Tibial artery (tissue), 4 donors: ENCODE measurements at regions not wholly inside any gene's neighbourhood (a gene's known extent, or its start where the extent isn't known, plus 50 kb on each side); places are given as distances from the start of the nearest gene placed in this dataset.

ENCODE experiments used
- DNase-seq, 2 donors: peaks; one replicate each; pipeline ENCODE4 v3.0.0-alpha.2; 2019
- H3K27ac ChIP-seq, 2 donors: fragments of 200-600 bp; sonication (generic) in 1 of 2; 1 replicate in 1 of 2; 2 replicates in 1 of 2; pipeline ENCODE4 v1.5.1; 2018 to 2019; ENCODE audit warnings: mild to moderate bottlenecking in 1 of 2
- H3K27me3 ChIP-seq, 2 donors: fragments of 200-600 bp; sonication (generic) in 1 of 2; one replicate each; pipeline versions ENCODE4 v1.5.1 to v1.6.0; 2016 to 2019
- H3K36me3 ChIP-seq, 3 donors: fragments of 200-600 bp; sonication (generic) in 2 of 3; one replicate each; pipeline ENCODE4 v1.5.1; 2016 to 2019; ENCODE audit warnings: mild to moderate bottlenecking in 2 of 3
- H3K4me1 ChIP-seq, 4 donors: fragments of 200-600 bp; sonication (generic) in 2 of 4; 1 replicate in 3 of 4; 2 replicates in 1 of 4; pipeline ENCODE4 v1.5.1; 2016 to 2019
- H3K4me3 ChIP-seq, 2 donors: fragments of 200-600 bp; sonication (generic) in 1 of 2; 1 replicate in 1 of 2; 2 replicates in 1 of 2; pipeline ENCODE4 v1.5.1; 2018 to 2019; ENCODE audit warnings: mild to moderate bottlenecking in 2 of 2
- H3K9me3 ChIP-seq, 3 donors: fragments of 200-600 bp; sonication (generic) in 1 of 3; one replicate each; pipeline ENCODE4 v1.5.1; 2016 to 2019
- intact Hi-C: fragments of 100-400 bp; cut with DNase I; formaldehyde crosslinking; loops from one replicate; pipeline ENCODE4 v1.15.0; 2023; ENCODE audit warnings: low total_unique reads
- TF ChIP-seq, protein P1 (sequence below), 2 experiments: fragments of 200-600 bp in 1 of 2; fragments of 450-650 bp in 1 of 2; IDR thresholded peaks; one replicate each; pipeline ENCODE4 v1.5.1; 2017 to 2019; ENCODE audit warnings: antibody characterized with exemption in 2 of 2, mild to moderate bottlenecking in 1 of 2, moderate library complexity in 1 of 2

DNA sequence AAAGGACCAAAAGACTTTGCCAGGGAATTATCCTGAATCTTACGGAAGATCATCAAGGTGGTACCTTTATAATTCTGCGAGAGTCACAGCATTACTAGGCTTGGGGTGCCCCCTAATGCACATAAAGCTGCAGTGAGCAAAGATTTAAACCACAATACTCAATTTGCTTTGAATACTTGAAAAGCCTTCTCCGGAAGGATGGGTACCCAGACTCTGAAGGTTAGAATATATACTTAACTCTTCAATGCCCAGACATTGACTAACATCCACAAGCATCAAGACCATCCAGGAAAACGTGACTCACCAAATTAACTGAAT is 117.8 kb upstream of the KCNH8 start:
- H3K27ac ChIP-seq = no peak overlapping the region
- DNase-seq = no peak
- no peak overlapping the region for H3K4me3 ChIP-seq
- H3K4me1 ChIP-seq = no peaks in the 10 kb centered on the region
- no peaks in the 10 kb centered on the region for H3K36me3 ChIP-seq
- intact Hi-C loops = no loop called here
- TF ChIP-seq, protein P1, sequence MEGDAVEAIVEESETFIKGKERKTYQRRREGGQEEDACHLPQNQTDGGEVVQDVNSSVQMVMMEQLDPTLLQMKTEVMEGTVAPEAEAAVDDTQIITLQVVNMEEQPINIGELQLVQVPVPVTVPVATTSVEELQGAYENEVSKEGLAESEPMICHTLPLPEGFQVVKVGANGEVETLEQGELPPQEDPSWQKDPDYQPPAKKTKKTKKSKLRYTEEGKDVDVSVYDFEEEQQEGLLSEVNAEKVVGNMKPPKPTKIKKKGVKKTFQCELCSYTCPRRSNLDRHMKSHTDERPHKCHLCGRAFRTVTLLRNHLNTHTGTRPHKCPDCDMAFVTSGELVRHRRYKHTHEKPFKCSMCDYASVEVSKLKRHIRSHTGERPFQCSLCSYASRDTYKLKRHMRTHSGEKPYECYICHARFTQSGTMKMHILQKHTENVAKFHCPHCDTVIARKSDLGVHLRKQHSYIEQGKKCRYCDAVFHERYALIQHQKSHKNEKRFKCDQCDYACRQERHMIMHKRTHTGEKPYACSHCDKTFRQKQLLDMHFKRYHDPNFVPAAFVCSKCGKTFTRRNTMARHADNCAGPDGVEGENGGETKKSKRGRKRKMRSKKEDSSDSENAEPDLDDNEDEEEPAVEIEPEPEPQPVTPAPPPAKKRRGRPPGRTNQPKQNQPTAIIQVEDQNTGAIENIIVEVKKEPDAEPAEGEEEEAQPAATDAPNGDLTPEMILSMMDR (IDR thresholded peaks at IDR 0.05) = no peak
- no peaks in the 10 kb centered on the region for H3K9me3 ChIP-seq
- no peaks in the 10 kb centered on the region for H3K27me3 ChIP-seq

DNA sequence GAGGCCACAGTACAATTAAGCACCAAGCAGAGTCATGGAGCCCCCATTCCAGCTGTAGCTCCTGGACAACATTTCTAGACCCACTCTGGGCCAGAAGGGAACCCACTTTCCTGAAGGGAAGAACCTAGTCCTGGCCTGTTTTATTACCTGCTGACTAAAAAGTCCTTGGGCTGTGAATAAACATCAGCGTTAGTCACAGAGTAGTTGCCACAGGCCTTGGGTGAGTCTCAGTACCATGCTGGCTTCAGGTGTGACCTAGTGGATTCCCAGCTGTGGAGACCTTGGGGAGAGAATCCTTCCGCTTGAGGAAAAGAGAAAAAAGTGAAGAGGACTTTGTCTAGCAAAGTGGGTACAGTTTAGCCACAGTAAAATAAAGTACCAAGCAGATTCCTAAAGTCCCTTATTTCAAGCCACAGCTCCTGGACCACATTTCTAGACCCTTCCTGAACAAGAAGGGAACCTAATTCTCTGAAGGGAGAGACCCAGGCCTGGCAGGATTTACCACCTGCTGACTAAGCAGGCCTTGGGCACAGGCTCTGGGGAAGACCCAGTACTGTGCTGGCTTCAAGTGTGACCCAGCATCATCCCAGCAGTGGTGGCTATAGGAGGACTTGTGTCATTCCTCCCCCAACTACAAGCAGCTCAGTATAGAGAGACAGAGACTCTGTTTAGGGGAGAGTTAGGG is 118.3 kb upstream of the KCNH8 start:
- no peak overlapping the region for H3K4me3 ChIP-seq
- intact Hi-C loops = no loop called here

DNA sequence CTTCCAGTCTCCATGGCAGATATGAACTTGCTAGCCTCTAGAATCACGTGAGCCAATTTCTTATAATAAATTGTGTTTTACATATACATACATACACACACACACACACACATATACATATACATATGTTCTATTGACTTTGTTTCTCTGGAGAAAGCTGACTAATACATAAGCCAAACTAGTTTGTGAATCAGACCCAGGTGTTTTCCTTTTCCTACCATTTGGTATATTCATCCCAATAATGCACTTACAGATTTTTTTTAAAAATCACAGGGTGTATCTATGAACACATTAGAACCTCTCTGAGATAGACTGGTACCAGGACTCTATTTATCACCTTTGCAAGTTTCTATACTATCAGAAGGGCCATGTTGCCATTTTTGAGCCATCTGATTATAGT is 122.9 kb upstream of the KCNH8 start:
- intact Hi-C loops = no loop called here
- no peaks in the 10 kb centered on the region for H3K36me3 ChIP-seq
- H3K27ac ChIP-seq = no peak overlapping the region
- no peaks in the 10 kb centered on the region for H3K9me3 ChIP-seq
- TF ChIP-seq, protein P1 (IDR thresholded peaks at IDR 0.05) = no peak
- H3K27me3 ChIP-seq = no peaks in the 10 kb centered on the region
- no peak overlapping the region for H3K4me3 ChIP-seq
- DNase-seq = no peak
- H3K4me1 ChIP-seq = no peaks in the 10 kb centered on the region

More for the DNA sequence above, 118.3 kb upstream of the KCNH8 start:
- no peak for DNase-seq
- H3K27ac ChIP-seq = no peak overlapping the region
- no peaks in the 10 kb centered on the region for H3K9me3 ChIP-seq
- no peaks in the 10 kb centered on the region for H3K4me1 ChIP-seq
- TF ChIP-seq, protein P1 (IDR thresholded peaks at IDR 0.05) = no peak
- H3K27me3 ChIP-seq = no peaks in the 10 kb centered on the region
- H3K36me3 ChIP-seq = no peaks in the 10 kb centered on the region

DNA sequence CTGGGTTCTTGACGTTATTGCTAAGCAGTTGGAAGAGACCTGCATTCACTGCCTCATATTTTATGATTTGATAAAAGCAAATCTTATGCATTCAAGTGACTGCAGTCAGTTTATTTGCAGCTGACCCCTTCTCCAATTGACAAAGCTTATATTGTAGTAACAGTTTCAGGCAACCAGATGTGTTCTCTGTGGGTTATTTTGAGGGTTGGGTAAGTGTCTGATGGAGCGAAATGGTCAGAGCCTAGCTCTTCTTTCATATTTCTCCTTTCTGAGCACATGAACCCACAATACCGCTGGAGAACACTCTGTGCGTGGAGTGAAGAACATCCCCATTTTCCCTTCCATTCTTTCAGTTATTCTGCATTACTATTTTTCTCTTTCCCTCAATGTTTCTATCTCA is 125.8 kb upstream of the KCNH8 start:
- H3K27ac ChIP-seq = no peak overlapping the region
- no peak for DNase-seq
- H3K4me3 ChIP-seq = no peak overlapping the region
- intact Hi-C loops = no loop called here
- no peaks in the 10 kb centered on the region for H3K4me1 ChIP-seq
- H3K9me3 ChIP-seq = no peaks in the 10 kb centered on the region
- no peaks in the 10 kb centered on the region for H3K27me3 ChIP-seq
- H3K36me3 ChIP-seq = no peaks in the 10 kb centered on the region
- TF ChIP-seq, protein P1 (IDR thresholded peaks at IDR 0.05) = no peak

DNA sequence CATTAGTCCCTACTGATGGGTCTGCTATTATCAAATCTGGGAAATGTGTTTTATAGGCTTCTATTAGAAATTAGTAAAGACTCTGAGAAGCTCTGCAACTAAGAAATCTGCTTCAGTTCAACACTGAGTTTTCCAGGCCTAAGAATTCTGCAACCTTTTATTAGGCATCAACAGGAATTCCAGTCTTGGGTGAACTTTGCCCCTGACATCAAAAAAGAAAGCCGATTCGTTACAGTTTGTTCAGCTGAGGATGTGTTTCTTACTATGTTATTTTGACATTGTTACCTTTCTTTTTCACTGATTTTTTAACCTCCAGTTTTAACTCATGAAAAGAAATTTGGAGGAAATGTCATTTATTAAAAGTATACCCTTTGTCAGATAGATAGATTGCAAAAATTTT is 131.5 kb upstream of the KCNH8 start:
- DNase-seq = no peak
- intact Hi-C loops = no loop called here
- H3K27ac ChIP-seq = no peak overlapping the region
- no peaks in the 10 kb centered on the region for H3K27me3 ChIP-seq
- H3K36me3 ChIP-seq = no peaks in the 10 kb centered on the region
- TF ChIP-seq, protein P1 (IDR thresholded peaks at IDR 0.05) = no peak
- no peaks in the 10 kb centered on the region for H3K4me1 ChIP-seq
- no peaks in the 10 kb centered on the region for H3K9me3 ChIP-seq
- no peak overlapping the region for H3K4me3 ChIP-seq

DNA sequence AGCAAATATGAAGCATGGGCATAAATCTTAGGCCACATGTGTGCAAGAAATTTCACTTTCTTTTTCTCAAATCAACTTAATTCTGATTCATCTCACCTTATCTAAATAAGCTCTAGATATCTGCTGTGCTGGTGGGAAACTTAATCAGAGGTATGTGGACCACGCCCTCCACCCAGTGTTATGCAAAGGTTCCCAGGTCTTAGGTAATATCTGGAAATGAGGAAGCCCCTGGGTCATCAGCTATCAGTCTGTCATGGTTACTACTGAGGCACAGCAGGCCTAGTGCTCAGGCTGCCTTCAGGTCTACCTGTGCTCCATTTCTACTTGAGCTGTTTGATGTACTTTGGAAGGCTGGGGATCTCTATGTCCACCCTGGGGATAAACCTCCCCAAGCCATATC is 134.4 kb upstream of the KCNH8 start:
- Histone ChIP-seq H3K4me3 (no peak overlapping the region), H3K27ac (no peak overlapping the region), H3K9me3 (no peaks in the 10 kb centered on the region), H3K4me1 (no peaks in the 10 kb centered on the region), H3K36me3 (no peaks in the 10 kb centered on the region), H3K27me3 (no peaks in the 10 kb centered on the region)
- intact Hi-C loops = no loop called here
- TF ChIP-seq, protein P1 (IDR thresholded peaks at IDR 0.05) = no peak
- DNase-seq = no peak
